ENCODE measurements at regions not wholly inside any gene's neighbourhood (a gene's known extent, or its start where the extent isn't known, plus 50 kb on each side); places are given as distances from the start of the nearest gene placed in this dataset.

DNA sequence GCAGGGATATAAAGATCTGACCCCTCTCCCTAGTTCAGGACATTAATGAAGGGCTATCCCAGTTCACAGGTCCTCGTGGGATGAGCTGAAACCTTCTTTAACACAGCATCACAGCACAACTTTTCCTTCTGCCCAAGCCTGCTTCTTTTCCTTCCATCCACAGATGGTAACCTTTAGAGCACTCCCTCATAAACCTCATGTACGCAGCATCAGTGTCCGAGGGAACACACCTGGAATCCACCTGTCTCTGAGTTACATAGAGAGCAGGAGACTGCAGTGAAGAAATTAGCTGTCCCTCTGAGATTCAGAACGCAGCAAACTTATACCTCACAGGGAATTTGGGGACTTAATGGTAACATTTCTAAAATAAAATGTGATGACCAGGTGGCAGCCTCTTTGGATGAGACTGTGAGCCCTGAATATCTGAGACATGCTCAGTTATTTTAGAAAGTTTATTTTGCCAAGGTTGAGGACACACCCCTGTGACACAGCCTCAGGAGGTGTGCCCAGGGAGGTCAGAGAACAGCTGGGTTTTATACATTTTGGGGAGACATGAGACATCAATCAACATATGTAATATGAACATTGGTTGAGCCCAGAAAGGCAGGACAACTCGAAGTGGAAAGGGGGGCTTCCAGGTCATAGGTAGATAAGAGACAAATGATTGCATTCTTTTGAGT lies 73.8 kb upstream of the PACRGL start:
- H3K27ac ChIP-seq (ENCODE audit: low read depth): no peak overlapping the region
- no peaks in the 10 kb centered on the region for H3K27me3 ChIP-seq (ENCODE audit: insufficient read depth)
- ATAC-seq: no peak
- no peaks in the 10 kb centered on the region for H4K20me1 ChIP-seq (replicated peaks; ENCODE audit: insufficient read depth)
- no peaks in the 10 kb centered on the region for H3F3A ChIP-seq (replicated peaks; ENCODE audit: low read depth)
- H3K4me3 ChIP-seq: no peak overlapping the region
- H3K9me2 ChIP-seq (ENCODE audit: insufficient read depth): peaks cover 6% of the 10 kb centered on the region
- H3K79me2 ChIP-seq (replicated peaks; ENCODE audit: insufficient read depth): no peaks in the 10 kb centered on the region
- H3K36me3 ChIP-seq (ENCODE audit: insufficient read depth): no peaks in the 10 kb centered on the region
- Mint-ChIP-seq H3K4me1 (peaks cover 3% of the 10 kb centered on the region; the same call in 2 of the 3 replicates), H3K4me3 (no peak overlapping the region), H3K27ac (no peak overlapping the region), H3K9me3 (peaks cover 6% of the 10 kb centered on the region; the same call in 2 of the 3 replicates), H3K36me3 (ENCODE audit: low read depth) (peaks cover 6% of the 10 kb centered on the region; the same call in 1 of the 3 replicates), H3K27me3 (ENCODE audit: insufficient read depth, low read depth, poor library complexity) (no peaks in the 10 kb centered on the region)
- no peak for TF ChIP-seq CREB1 (CRISPR knock-in tag; IDR thresholded peaks at IDR 0.05; ENCODE audit: low read depth)
- no peak for TF ChIP-seq ZNF114 (CRISPR knock-in tag; IDR thresholded peaks at IDR 0.05)
- TF ChIP-seq POLR2AphosphoS5 (IDR thresholded peaks at IDR 0.05; ENCODE audit: low read depth): no peak
- no peak for TF ChIP-seq EZH2phosphoT487 (IDR thresholded peaks at IDR 0.05; ENCODE audit: unreplicated experiment)
- TF ChIP-seq, protein P1, sequence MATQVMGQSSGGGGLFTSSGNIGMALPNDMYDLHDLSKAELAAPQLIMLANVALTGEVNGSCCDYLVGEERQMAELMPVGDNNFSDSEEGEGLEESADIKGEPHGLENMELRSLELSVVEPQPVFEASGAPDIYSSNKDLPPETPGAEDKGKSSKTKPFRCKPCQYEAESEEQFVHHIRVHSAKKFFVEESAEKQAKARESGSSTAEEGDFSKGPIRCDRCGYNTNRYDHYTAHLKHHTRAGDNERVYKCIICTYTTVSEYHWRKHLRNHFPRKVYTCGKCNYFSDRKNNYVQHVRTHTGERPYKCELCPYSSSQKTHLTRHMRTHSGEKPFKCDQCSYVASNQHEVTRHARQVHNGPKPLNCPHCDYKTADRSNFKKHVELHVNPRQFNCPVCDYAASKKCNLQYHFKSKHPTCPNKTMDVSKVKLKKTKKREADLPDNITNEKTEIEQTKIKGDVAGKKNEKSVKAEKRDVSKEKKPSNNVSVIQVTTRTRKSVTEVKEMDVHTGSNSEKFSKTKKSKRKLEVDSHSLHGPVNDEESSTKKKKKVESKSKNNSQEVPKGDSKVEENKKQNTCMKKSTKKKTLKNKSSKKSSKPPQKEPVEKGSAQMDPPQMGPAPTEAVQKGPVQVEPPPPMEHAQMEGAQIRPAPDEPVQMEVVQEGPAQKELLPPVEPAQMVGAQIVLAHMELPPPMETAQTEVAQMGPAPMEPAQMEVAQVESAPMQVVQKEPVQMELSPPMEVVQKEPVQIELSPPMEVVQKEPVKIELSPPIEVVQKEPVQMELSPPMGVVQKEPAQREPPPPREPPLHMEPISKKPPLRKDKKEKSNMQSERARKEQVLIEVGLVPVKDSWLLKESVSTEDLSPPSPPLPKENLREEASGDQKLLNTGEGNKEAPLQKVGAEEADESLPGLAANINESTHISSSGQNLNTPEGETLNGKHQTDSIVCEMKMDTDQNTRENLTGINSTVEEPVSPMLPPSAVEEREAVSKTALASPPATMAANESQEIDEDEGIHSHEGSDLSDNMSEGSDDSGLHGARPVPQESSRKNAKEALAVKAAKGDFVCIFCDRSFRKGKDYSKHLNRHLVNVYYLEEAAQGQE (IDR thresholded peaks at IDR 0.05; ENCODE audit: unreplicated experiment): no peak
- TF ChIP-seq, protein P2, sequence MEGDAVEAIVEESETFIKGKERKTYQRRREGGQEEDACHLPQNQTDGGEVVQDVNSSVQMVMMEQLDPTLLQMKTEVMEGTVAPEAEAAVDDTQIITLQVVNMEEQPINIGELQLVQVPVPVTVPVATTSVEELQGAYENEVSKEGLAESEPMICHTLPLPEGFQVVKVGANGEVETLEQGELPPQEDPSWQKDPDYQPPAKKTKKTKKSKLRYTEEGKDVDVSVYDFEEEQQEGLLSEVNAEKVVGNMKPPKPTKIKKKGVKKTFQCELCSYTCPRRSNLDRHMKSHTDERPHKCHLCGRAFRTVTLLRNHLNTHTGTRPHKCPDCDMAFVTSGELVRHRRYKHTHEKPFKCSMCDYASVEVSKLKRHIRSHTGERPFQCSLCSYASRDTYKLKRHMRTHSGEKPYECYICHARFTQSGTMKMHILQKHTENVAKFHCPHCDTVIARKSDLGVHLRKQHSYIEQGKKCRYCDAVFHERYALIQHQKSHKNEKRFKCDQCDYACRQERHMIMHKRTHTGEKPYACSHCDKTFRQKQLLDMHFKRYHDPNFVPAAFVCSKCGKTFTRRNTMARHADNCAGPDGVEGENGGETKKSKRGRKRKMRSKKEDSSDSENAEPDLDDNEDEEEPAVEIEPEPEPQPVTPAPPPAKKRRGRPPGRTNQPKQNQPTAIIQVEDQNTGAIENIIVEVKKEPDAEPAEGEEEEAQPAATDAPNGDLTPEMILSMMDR (conservative IDR thresholded peaks at IDR 0.05; ENCODE audit: low read depth in 2 of 2): no peak
- TF ChIP-seq, protein P3, sequence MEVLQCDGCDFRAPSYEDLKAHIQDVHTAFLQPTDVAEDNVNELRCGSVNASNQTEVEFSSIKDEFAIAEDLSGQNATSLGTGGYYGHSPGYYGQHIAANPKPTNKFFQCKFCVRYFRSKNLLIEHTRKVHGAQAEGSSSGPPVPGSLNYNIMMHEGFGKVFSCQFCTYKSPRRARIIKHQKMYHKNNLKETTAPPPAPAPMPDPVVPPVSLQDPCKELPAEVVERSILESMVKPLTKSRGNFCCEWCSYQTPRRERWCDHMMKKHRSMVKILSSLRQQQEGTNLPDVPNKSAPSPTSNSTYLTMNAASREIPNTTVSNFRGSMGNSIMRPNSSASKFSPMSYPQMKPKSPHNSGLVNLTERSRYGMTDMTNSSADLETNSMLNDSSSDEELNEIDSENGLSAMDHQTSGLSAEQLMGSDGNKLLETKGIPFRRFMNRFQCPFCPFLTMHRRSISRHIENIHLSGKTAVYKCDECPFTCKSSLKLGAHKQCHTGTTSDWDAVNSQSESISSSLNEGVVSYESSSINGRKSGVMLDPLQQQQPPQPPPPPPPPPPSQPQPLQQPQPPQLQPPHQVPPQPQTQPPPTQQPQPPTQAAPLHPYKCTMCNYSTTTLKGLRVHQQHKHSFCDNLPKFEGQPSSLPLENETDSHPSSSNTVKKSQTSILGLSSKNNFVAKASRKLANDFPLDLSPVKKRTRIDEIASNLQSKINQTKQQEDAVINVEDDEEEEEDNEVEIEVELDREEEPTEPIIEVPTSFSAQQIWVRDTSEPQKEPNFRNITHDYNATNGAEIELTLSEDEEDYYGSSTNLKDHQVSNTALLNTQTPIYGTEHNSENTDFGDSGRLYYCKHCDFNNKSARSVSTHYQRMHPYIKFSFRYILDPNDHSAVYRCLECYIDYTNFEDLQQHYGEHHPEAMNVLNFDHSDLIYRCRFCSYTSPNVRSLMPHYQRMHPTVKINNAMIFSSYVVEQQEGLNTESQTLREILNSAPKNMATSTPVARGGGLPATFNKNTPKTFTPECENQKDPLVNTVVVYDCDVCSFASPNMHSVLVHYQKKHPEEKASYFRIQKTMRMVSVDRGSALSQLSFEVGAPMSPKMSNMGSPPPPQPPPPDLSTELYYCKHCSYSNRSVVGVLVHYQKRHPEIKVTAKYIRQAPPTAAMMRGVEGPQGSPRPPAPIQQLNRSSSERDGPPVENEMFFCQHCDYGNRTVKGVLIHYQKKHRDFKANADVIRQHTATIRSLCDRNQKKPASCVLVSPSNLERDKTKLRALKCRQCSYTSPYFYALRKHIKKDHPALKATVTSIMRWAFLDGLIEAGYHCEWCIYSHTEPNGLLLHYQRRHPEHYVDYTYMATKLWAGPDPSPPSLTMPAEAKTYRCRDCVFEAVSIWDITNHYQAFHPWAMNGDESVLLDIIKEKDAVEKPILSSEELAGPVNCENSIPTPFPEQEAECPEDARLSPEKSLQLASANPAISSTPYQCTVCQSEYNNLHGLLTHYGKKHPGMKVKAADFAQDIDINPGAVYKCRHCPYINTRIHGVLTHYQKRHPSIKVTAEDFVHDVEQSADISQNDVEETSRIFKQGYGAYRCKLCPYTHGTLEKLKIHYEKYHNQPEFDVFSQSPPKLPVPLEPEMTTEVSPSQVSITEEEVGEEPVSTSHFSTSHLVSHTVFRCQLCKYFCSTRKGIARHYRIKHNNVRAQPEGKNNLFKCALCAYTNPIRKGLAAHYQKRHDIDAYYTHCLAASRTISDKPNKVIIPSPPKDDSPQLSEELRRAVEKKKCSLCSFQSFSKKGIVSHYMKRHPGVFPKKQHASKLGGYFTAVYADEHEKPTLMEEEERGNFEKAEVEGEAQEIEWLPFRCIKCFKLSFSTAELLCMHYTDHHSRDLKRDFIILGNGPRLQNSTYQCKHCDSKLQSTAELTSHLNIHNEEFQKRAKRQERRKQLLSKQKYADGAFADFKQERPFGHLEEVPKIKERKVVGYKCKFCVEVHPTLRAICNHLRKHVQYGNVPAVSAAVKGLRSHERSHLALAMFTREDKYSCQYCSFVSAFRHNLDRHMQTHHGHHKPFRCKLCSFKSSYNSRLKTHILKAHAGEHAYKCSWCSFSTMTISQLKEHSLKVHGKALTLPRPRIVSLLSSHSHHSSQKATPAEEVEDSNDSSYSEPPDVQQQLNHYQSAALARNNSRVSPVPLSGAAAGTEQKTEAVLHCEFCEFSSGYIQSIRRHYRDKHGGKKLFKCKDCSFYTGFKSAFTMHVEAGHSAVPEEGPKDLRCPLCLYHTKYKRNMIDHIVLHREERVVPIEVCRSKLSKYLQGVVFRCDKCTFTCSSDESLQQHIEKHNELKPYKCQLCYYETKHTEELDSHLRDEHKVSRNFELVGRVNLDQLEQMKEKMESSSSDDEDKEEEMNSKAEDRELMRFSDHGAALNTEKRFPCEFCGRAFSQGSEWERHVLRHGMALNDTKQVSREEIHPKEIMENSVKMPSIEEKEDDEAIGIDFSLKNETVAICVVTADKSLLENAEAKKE (CRISPR knock-in tag; IDR thresholded peaks at IDR 0.05): no peak
- no peak for TF ChIP-seq EZH2 (IDR thresholded peaks at IDR 0.05; ENCODE audit: low read depth, unreplicated experiment)
- TF ChIP-seq, protein P4, sequence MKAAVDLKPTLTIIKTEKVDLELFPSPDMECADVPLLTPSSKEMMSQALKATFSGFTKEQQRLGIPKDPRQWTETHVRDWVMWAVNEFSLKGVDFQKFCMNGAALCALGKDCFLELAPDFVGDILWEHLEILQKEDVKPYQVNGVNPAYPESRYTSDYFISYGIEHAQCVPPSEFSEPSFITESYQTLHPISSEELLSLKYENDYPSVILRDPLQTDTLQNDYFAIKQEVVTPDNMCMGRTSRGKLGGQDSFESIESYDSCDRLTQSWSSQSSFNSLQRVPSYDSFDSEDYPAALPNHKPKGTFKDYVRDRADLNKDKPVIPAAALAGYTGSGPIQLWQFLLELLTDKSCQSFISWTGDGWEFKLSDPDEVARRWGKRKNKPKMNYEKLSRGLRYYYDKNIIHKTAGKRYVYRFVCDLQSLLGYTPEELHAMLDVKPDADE (IDR thresholded peaks at IDR 0.05): no peak
- no peak for TF ChIP-seq ZNF331 (CRISPR knock-in tag; IDR thresholded peaks at IDR 0.05; ENCODE audit: low read depth)
- TF ChIP-seq STAT1 (IDR thresholded peaks at IDR 0.05; ENCODE audit: unreplicated experiment): no peak
- TF ChIP-seq JUNB (IDR thresholded peaks at IDR 0.05; ENCODE audit: unreplicated experiment): no peak
- TF ChIP-seq NANOG (IDR thresholded peaks at IDR 0.05; ENCODE audit: borderline replicate concordance): no peak
- H3K4me2 ChIP-seq: no peak overlapping the region
- H2AFZ ChIP-seq: no peak overlapping the region
- DNase-seq (ENCODE audit: low spot score): no peak
- H3K4me1 ChIP-seq (ENCODE audit: insufficient read depth): peaks cover 23% of the 10 kb centered on the region

All from GM23338 (cell line).